PFSK-1 (cell line): ENCODE measurements at regions not wholly inside any gene's neighbourhood (a gene's known extent, or its start where the extent isn't known, plus 50 kb on each side); places are given as distances from the start of the nearest gene placed in this dataset.

Source experiments
- FOXP2 ChIP-seq: optimal IDR thresholded peaks from 2 replicates; pipeline ENCODE3; 2011; ENCODE audit warnings: borderline replicate concordance, control low read depth, inconsistent platforms; ENCODE audit not compliant: insufficient read depth; ENCODE audit errors: extremely low read length, extremely low read depth
- POLR2AphosphoS5 ChIP-seq: IDR thresholded peaks from 2 replicates; pipeline ENCODE4 v1.6.1; 2012; ENCODE audit warnings: low read depth, mild to moderate bottlenecking, control low read depth, low read length, moderate library complexity
- REST ChIP-seq, 2 experiments: IDR thresholded peaks; 2 replicates each; pipeline versions ENCODE4 v1.6.1 to v1.8.0; 2011 to 2012; ENCODE audit warnings: low read depth in 2 of 2, low read length in 2 of 2, control low read depth in 1 of 2, inconsistent platforms in 1 of 2, mild to moderate bottlenecking in 1 of 2, moderate library complexity in 1 of 2; ENCODE audit not compliant: insufficient read depth in 1 of 2
- SIN3A ChIP-seq: IDR thresholded peaks from 2 replicates; pipeline ENCODE4 v1.6.1; 2012; ENCODE audit warnings: mild to moderate bottlenecking, low read length, moderate library complexity, borderline replicate concordance; ENCODE audit not compliant: insufficient read depth
- TAF1 ChIP-seq: IDR thresholded peaks from 2 replicates; pipeline ENCODE4 v1.6.1; 2012; ENCODE audit warnings: low read length, control low read depth, borderline replicate concordance; ENCODE audit not compliant: insufficient read depth

GRCh38 chr1:60229821-60230220, 156.3 kb upstream of the C1orf87 start:
- TF ChIP-seq FOXP2: no peak
- TF ChIP-seq POLR2AphosphoS5: no peak
- no peak for TF ChIP-seq TAF1
- TF ChIP-seq SIN3A: no peak
- TF ChIP-seq REST (IDR thresholded peaks at IDR 0.05; ENCODE audit: insufficient read depth in 1 of 2, low read depth in 2 of 2, low read length in 2 of 2): no peak

GRCh38 chr1:60228041-60228491, 154.5 kb upstream of the C1orf87 start:
- TF ChIP-seq POLR2AphosphoS5: no peak
- TF ChIP-seq SIN3A: no peak
- no peak for TF ChIP-seq REST (IDR thresholded peaks at IDR 0.05; ENCODE audit: insufficient read depth in 1 of 2, low read depth in 2 of 2, low read length in 2 of 2)
- no peak for TF ChIP-seq TAF1
- no peak for TF ChIP-seq FOXP2

- no peak for TF ChIP-seq TAF1
- no peak for TF ChIP-seq SIN3A
- TF ChIP-seq POLR2AphosphoS5: no peak
- TF ChIP-seq FOXP2: no peak
- no peak for TF ChIP-seq REST (IDR thresholded peaks at IDR 0.05; ENCODE audit: insufficient read depth in 1 of 2, low read depth in 2 of 2, low read length in 2 of 2)
Observed at GRCh38 chr1:60227601-60228000, 154.0 kb upstream of the C1orf87 start.

- no peak for TF ChIP-seq FOXP2
- no peak for TF ChIP-seq SIN3A
- TF ChIP-seq REST (IDR thresholded peaks at IDR 0.05; ENCODE audit: insufficient read depth in 1 of 2, low read depth in 2 of 2, low read length in 2 of 2): no peak
- no peak for TF ChIP-seq POLR2AphosphoS5
- no peak for TF ChIP-seq TAF1
Observed at GRCh38 chr1:60225486-60225885, 151.9 kb upstream of the C1orf87 start.

GRCh38 chr1:60224523-60224922, 151.0 kb upstream of the C1orf87 start:
- TF ChIP-seq SIN3A: no peak
- TF ChIP-seq REST (IDR thresholded peaks at IDR 0.05; ENCODE audit: insufficient read depth in 1 of 2, low read depth in 2 of 2, low read length in 2 of 2): no peak
- no peak for TF ChIP-seq TAF1
